H9 (cell line): ENCODE measurements at regions not wholly inside any gene's neighbourhood (a gene's known extent, or its start where the extent isn't known, plus 50 kb on each side); places are given as distances from the start of the nearest gene placed in this dataset.

Experiments used
- DNase-seq: peaks from one replicate; pipeline ENCODE4 v3.0.0-alpha.2; 2017
- H2AFZ ChIP-seq: one replicate; pipeline ENCODE4 v1.6.1; 2013; ENCODE audit warnings: mild to moderate bottlenecking, low read length, control low read depth, moderate library complexity
- H2AK5ac ChIP-seq: 2 replicates; pipeline ENCODE4 v1.6.1; 2013; ENCODE audit warnings: low read length, control low read depth, mixed read lengths; ENCODE audit not compliant: insufficient read length
- H2BK120ac ChIP-seq: one replicate; pipeline ENCODE4 v1.6.1; 2013; ENCODE audit warnings: low read depth, mild to moderate bottlenecking, low read length, control low read depth, inconsistent platforms; ENCODE audit not compliant: poor library complexity, severe bottlenecking
- H2BK12ac ChIP-seq: 2 replicates; pipeline ENCODE4 v1.6.1; 2013; ENCODE audit warnings: low read length, control low read depth, mixed read lengths, low read depth; ENCODE audit not compliant: insufficient read length
- H2BK15ac ChIP-seq: 2 replicates; pipeline ENCODE4 v1.6.1; 2013; ENCODE audit warnings: low read depth, low read length, control low read depth
- H2BK20ac ChIP-seq: one replicate; pipeline ENCODE4 v1.6.1; 2013; ENCODE audit warnings: low read depth, mild to moderate bottlenecking, low read length, control low read depth, inconsistent platforms; ENCODE audit not compliant: poor library complexity, severe bottlenecking
- H2BK5ac ChIP-seq: 2 replicates; pipeline ENCODE4 v1.6.1; 2013; ENCODE audit warnings: low read length, control low read depth, mixed read lengths; ENCODE audit not compliant: insufficient read length
- H3K14ac ChIP-seq: 2 replicates; pipeline ENCODE4 v1.6.1; 2013; ENCODE audit warnings: low read length, control low read depth; ENCODE audit not compliant: insufficient read depth
- H3K18ac ChIP-seq: 2 replicates; pipeline ENCODE4 v1.6.1; 2013; ENCODE audit warnings: low read depth, mild to moderate bottlenecking, mixed read lengths, low read length, control low read depth; ENCODE audit not compliant: insufficient read length
- H3K23ac ChIP-seq: 2 replicates; pipeline ENCODE4 v1.6.1; 2013; ENCODE audit warnings: low read length, control low read depth, mixed read lengths, low read depth; ENCODE audit not compliant: insufficient read length
- H3K23me2 ChIP-seq: 2 replicates; pipeline ENCODE4 v1.6.1; 2013; ENCODE audit warnings: low read depth, mild to moderate bottlenecking, mixed read lengths, low read length, control low read depth; ENCODE audit not compliant: insufficient read length, poor library complexity, severe bottlenecking
- H3K27ac ChIP-seq: 2 replicates; pipeline ENCODE4 v1.5.1; 2013; ENCODE audit warnings: low read length, control low read depth, mixed read lengths, low read depth; ENCODE audit not compliant: insufficient read length
- H3K27me3 ChIP-seq: 2 replicates; pipeline ENCODE4 v1.6.1; 2013; ENCODE audit warnings: low read length, control low read depth, inconsistent platforms; ENCODE audit not compliant: insufficient read depth
- H3K4ac ChIP-seq: 2 replicates; pipeline ENCODE4 v1.6.1; 2013; ENCODE audit warnings: low read depth, mild to moderate bottlenecking, control low read depth, inconsistent platforms, low read length, moderate library complexity
- H3K4me1 ChIP-seq: 2 replicates; pipeline ENCODE4 v1.6.1; 2013; ENCODE audit warnings: low read length, control low read depth, inconsistent platforms; ENCODE audit not compliant: insufficient read depth
- H3K4me2 ChIP-seq: 2 replicates; pipeline ENCODE4 v1.6.1; 2013; ENCODE audit warnings: low read length, control low read depth, mixed read lengths; ENCODE audit not compliant: insufficient read length, insufficient read depth
- H3K56ac ChIP-seq: 2 replicates; pipeline ENCODE4 v1.6.1; 2013; ENCODE audit warnings: low read depth, mild to moderate bottlenecking, mixed read lengths, low read length, control low read depth; ENCODE audit not compliant: insufficient read length
- H3K79me1 ChIP-seq: 2 replicates; pipeline ENCODE4 v1.6.1; 2013; ENCODE audit warnings: low read depth, mild to moderate bottlenecking, moderate library complexity, low read length, control low read depth, inconsistent platforms; ENCODE audit not compliant: insufficient read depth, poor library complexity, severe bottlenecking
- H3K79me2 ChIP-seq: 2 replicates; pipeline ENCODE4 v1.6.1; 2013; ENCODE audit warnings: low read length, control low read depth, inconsistent platforms; ENCODE audit not compliant: insufficient read depth
- H3K9ac ChIP-seq: 2 replicates; pipeline ENCODE4 v1.6.1; 2013; ENCODE audit warnings: low read length, control low read depth, mixed read lengths; ENCODE audit not compliant: insufficient read length; ENCODE audit errors: extremely low read depth
- H3K9me3 ChIP-seq: one replicate; pipeline ENCODE4 v1.6.1; 2013; ENCODE audit warnings: low read depth, low read length, inconsistent platforms; ENCODE audit not compliant: control insufficient read depth
- H3T11ph ChIP-seq: one replicate; pipeline ENCODE4 v1.6.1; 2013; ENCODE audit warnings: mild to moderate bottlenecking, low read length, control low read depth, inconsistent platforms
- H4K20me1 ChIP-seq: one replicate; pipeline ENCODE4 v1.6.1; 2013; ENCODE audit not compliant: control insufficient read depth, insufficient read length, insufficient read depth
- H4K5ac ChIP-seq: 2 replicates; pipeline ENCODE4 v1.6.1; 2013; ENCODE audit warnings: low read depth, mild to moderate bottlenecking, mixed read lengths, low read length, control low read depth; ENCODE audit not compliant: insufficient read length
- H4K8ac ChIP-seq: replicated peaks from 2 replicates; pipeline ENCODE4 v1.6.1; 2013; ENCODE audit warnings: low read length, control low read depth, mixed read lengths, low read depth; ENCODE audit not compliant: insufficient read length
- H4K91ac ChIP-seq: 2 replicates; pipeline ENCODE4 v1.6.1; 2013; ENCODE audit warnings: low read depth, mild to moderate bottlenecking, moderate library complexity, mixed read lengths, low read length, control low read depth; ENCODE audit not compliant: insufficient read length
- H3K27ac Mint-ChIP-seq, 3 experiments: 2 replicates in 2 of 3; 3 replicates in 1 of 3; pipeline ENCODE4 v1.8.0; 2020 to 2021; ENCODE audit warnings: mixed read lengths in 3 of 3, mild to moderate bottlenecking in 1 of 3, moderate library complexity in 1 of 3
- H3K27me3 Mint-ChIP-seq: 2 replicates; pipeline ENCODE4 v1.8.0; 2021; ENCODE audit warnings: low read depth, mild to moderate bottlenecking, moderate library complexity, mixed read lengths
- H3K36me3 Mint-ChIP-seq, 3 experiments: 2 replicates in 2 of 3; 3 replicates in 1 of 3; pipeline ENCODE4 v1.8.0; 2020 to 2021; ENCODE audit warnings: low read depth in 3 of 3, mixed read lengths in 3 of 3; ENCODE audit not compliant: insufficient read depth in 1 of 3
- H3K4me1 Mint-ChIP-seq, 2 experiments: 2 replicates each; pipeline ENCODE4 v1.8.0; 2020; ENCODE audit warnings: mixed read lengths in 2 of 2
- H3K4me3 Mint-ChIP-seq, 2 experiments: 2 replicates in 1 of 2; 3 replicates in 1 of 2; pipeline ENCODE4 v1.8.0; 2020 to 2021; ENCODE audit warnings: mild to moderate bottlenecking in 2 of 2, mixed read lengths in 2 of 2, moderate library complexity in 1 of 2
- H3K9me3 Mint-ChIP-seq, 2 experiments: 2 replicates in 1 of 2; 3 replicates in 1 of 2; pipeline ENCODE4 v1.8.0; 2020; ENCODE audit warnings: mild to moderate bottlenecking in 2 of 2, mixed read lengths in 2 of 2, moderate library complexity in 1 of 2
- WGBS: extraction: QIAGEN DNeasy Blood & Tissue Kit; methylation state at CpG from one replicate; pipeline ENCODE4 v1.1.7; 2013; ENCODE audit warnings: missing lambda C conversion rate, low lambda C conversion rate, mixed read lengths; ENCODE audit not compliant: insufficient read length; ENCODE audit errors: extremely low coverage; 5-methylcytosine and 5-hydroxymethylcytosine counted together
- TF ChIP-seq, protein P1 (sequence below): fragments of 200-600 bp; sonication (generic); conservative IDR thresholded peaks from 3 replicates; pipeline ENCODE4 v1.8.0; 2021; ENCODE audit warnings: antibody characterized with exemption, mild to moderate bottlenecking

DNA sequence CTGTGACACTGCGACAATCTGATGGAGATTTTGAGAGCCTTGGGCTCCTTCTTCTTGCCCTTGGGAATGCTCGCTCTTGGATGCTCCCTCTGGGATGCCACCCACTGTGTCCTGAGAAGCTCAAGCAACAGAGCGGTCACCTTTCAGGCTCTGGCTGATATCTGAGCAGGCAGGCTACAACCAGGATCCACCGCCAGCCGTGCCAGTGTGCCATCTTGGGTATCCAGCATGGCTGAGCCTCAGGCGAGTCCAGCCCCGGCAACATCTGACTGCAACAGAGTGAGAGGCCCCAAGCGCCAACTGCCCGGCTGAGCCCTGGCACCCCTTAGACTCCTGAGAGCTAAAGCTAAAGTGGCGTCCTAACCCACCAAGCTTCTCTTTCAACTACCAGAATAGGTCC is 202.1 kb downstream of the IRX2 start:
- no peak overlapping the region for H3K56ac ChIP-seq
- H3K4me2 ChIP-seq, result no peak overlapping the region
- H4K5ac ChIP-seq, result no peak overlapping the region
- no peaks in the 10 kb centered on the region for H4K20me1 ChIP-seq
- Mint-ChIP-seq H3K4me1 (no peaks in the 10 kb centered on the region), H3K9me3 (peaks cover 18 to 19% of the 10 kb centered on the region in 2 experiments), H3K4me3 (no peak overlapping the region), H3K36me3 (peaks cover 5 to 15% (median 6%) of the 10 kb centered on the region in 3 experiments; a peak in 5 of 7 replicates), H3K27ac (no peak overlapping the region), H3K27me3 (peaks cover 8% of the 10 kb centered on the region)
- no peak overlapping the region for H4K91ac ChIP-seq
- no peak overlapping the region for H3K23ac ChIP-seq
- TF ChIP-seq, protein P1, sequence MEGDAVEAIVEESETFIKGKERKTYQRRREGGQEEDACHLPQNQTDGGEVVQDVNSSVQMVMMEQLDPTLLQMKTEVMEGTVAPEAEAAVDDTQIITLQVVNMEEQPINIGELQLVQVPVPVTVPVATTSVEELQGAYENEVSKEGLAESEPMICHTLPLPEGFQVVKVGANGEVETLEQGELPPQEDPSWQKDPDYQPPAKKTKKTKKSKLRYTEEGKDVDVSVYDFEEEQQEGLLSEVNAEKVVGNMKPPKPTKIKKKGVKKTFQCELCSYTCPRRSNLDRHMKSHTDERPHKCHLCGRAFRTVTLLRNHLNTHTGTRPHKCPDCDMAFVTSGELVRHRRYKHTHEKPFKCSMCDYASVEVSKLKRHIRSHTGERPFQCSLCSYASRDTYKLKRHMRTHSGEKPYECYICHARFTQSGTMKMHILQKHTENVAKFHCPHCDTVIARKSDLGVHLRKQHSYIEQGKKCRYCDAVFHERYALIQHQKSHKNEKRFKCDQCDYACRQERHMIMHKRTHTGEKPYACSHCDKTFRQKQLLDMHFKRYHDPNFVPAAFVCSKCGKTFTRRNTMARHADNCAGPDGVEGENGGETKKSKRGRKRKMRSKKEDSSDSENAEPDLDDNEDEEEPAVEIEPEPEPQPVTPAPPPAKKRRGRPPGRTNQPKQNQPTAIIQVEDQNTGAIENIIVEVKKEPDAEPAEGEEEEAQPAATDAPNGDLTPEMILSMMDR, result no peak
- H2BK5ac ChIP-seq, result no peak overlapping the region
- H3K23me2 ChIP-seq, result no peaks in the 10 kb centered on the region
- no peak overlapping the region for H4K8ac ChIP-seq
- peaks cover 4% of the 10 kb centered on the region for H3K9me3 ChIP-seq
- H2AFZ ChIP-seq, result no peak overlapping the region
- no peak overlapping the region for H2BK15ac ChIP-seq
- H2BK12ac ChIP-seq, result no peak overlapping the region
- H2AK5ac ChIP-seq, result no peak overlapping the region
- H2BK120ac ChIP-seq, result no peak overlapping the region
- no peak overlapping the region for H2BK20ac ChIP-seq
- no peaks in the 10 kb centered on the region for H3K27me3 ChIP-seq
- no CpG with 5 or more reads among the region's 10 CpGs for WGBS
- H3K27ac ChIP-seq, result no peak overlapping the region
- no peak overlapping the region for H3K9ac ChIP-seq
- no peaks in the 10 kb centered on the region for H3K79me2 ChIP-seq
- no peak overlapping the region for H3K4ac ChIP-seq
- no peak overlapping the region for H3K14ac ChIP-seq
- no peaks in the 10 kb centered on the region for H3K79me1 ChIP-seq
- no peak overlapping the region for H3K18ac ChIP-seq
- no peak overlapping the region for H3T11ph ChIP-seq
- H3K4me1 ChIP-seq, result no peaks in the 10 kb centered on the region
- no peak for DNase-seq
